ENCODE measurements at regions not wholly inside any gene's neighbourhood (a gene's known extent, or its start where the extent isn't known, plus 50 kb on each side); places are given as distances from the start of the nearest gene placed in this dataset.

GRCh38 chr1:143611159-143611558 lies 360.6 kb downstream of the FAM72C start:
- TF ChIP-seq CTCF (IDR thresholded peaks at IDR 0.05): peak in 1 of 7 experiments; percentile 6
- TF ChIP-seq POLR2A (IDR thresholded peaks at IDR 0.05): no peak

All from body of pancreas (tissue), 4 donors.